Activated naive CD4-positive, alpha-beta T cell treated with anti-CD3 and anti-CD28 coated beads for 36 hours (primary cell): ENCODE measurements at regions not wholly inside any gene's neighbourhood (a gene's known extent, or its start where the extent isn't known, plus 50 kb on each side); places are given as distances from the start of the nearest gene placed in this dataset.

Experiments
- CTCF ChIA-PET: fragments of 350-600 bp; sonication (Branson Sonifier 250); formaldehyde crosslinking; loops from one replicate; lab custom pipeline; 2021; ENCODE audit warnings: antibody characterized with exemption; lab: Charles Lee
- DNase-seq: peaks from one replicate; pipeline ENCODE4 v3.0.0-alpha.2; 2020
- H3K27ac Mint-ChIP-seq: one replicate; pipeline ENCODE4 v1.8.0; 2021; ENCODE audit warnings: mild to moderate bottlenecking, mixed read lengths
- H3K27me3 Mint-ChIP-seq: one replicate; pipeline ENCODE4 v1.8.0; 2021; ENCODE audit warnings: low read depth, mixed read lengths
- H3K36me3 Mint-ChIP-seq: one replicate; pipeline ENCODE4 v1.8.0; 2021; ENCODE audit warnings: low read depth, mixed read lengths
- H3K4me1 Mint-ChIP-seq: one replicate; pipeline ENCODE4 v1.8.0; 2021; ENCODE audit warnings: low read depth, mixed read lengths
- H3K4me3 Mint-ChIP-seq: one replicate; pipeline ENCODE4 v1.8.0; 2021; ENCODE audit warnings: mild to moderate bottlenecking, moderate library complexity, mixed read lengths
- H3K9me3 Mint-ChIP-seq: one replicate; pipeline ENCODE4 v1.8.0; 2021; ENCODE audit warnings: mixed read lengths
- intact Hi-C: fragments of 100-400 bp; cut with micrococcal nuclease; formaldehyde crosslinking; loops from one replicate; pipeline ENCODE4 v1.15.1; 2023

- CTCF ChIA-PET, result interaction anchor here (1.1 kb wide), 1 partner anchor 116 kb away, joined by 3 read pairs; no protein-coding TSS in a partner anchor
- no peak overlapping the region for H3K27ac Mint-ChIP-seq
- intact Hi-C loops, result no loop called here
- H3K4me1 Mint-ChIP-seq, result no peaks in the 10 kb centered on the region
- H3K36me3 Mint-ChIP-seq, result no peaks in the 10 kb centered on the region
- peaks cover 9% of the 10 kb centered on the region for H3K27me3 Mint-ChIP-seq
- no peaks in the 10 kb centered on the region for H3K9me3 Mint-ChIP-seq
- no peak for DNase-seq
- no peak overlapping the region for H3K4me3 Mint-ChIP-seq
Measured at GRCh38 chr1:25048728-25049127, 118.7 kb upstream of the RUNX3 start.

GRCh38 chr1:25047506-25048240 lies 117.6 kb upstream of the RUNX3 start:
- CTCF ChIA-PET, result no interaction called here
- no peaks in the 10 kb centered on the region for H3K9me3 Mint-ChIP-seq
- H3K27me3 Mint-ChIP-seq, result peaks cover 3% of the 10 kb centered on the region
- no peaks in the 10 kb centered on the region for H3K4me1 Mint-ChIP-seq
- no peak for DNase-seq
- H3K27ac Mint-ChIP-seq, result no peak overlapping the region
- H3K4me3 Mint-ChIP-seq, result no peak overlapping the region
- no peaks in the 10 kb centered on the region for H3K36me3 Mint-ChIP-seq
- intact Hi-C loops, result no loop called here

- no peaks in the 10 kb centered on the region for H3K9me3 Mint-ChIP-seq
- no peaks in the 10 kb centered on the region for H3K36me3 Mint-ChIP-seq
- intact Hi-C loops, result no loop called here
- H3K27me3 Mint-ChIP-seq, result no peaks in the 10 kb centered on the region
- no peaks in the 10 kb centered on the region for H3K4me1 Mint-ChIP-seq
- H3K27ac Mint-ChIP-seq, result no peak overlapping the region
- H3K4me3 Mint-ChIP-seq, result no peak overlapping the region
- CTCF ChIA-PET, result interaction anchor here (1.3 kb wide), 1 partner anchor 9 kb away, joined by 7 read pairs; no protein-coding TSS in a partner anchor
- no peak for DNase-seq
Measured at GRCh38 chr1:25046194-25046532, 116.1 kb upstream of the RUNX3 start.

- intact Hi-C loops, result no loop called here
- no peak for DNase-seq
- Mint-ChIP-seq H3K36me3 (no peaks in the 10 kb centered on the region), H3K4me1 (no peaks in the 10 kb centered on the region), H3K27me3 (no peaks in the 10 kb centered on the region), H3K9me3 (no peaks in the 10 kb centered on the region), H3K27ac (no peak overlapping the region), H3K4me3 (no peak overlapping the region)
- CTCF ChIA-PET, result interaction anchor here (1.3 kb wide), 1 partner anchor 9 kb away, joined by 7 read pairs; no protein-coding TSS in a partner anchor
Measured at GRCh38 chr1:25045480-25046193, 115.6 kb upstream of the RUNX3 start.

- Mint-ChIP-seq H3K27ac (no peak overlapping the region), H3K4me1 (no peaks in the 10 kb centered on the region), H3K36me3 (no peaks in the 10 kb centered on the region), H3K4me3 (no peak overlapping the region), H3K27me3 (no peaks in the 10 kb centered on the region), H3K9me3 (no peaks in the 10 kb centered on the region)
- intact Hi-C loops, result no loop called here
- DNase-seq, result no peak
- CTCF ChIA-PET, result interaction anchor here (1.1 to 2.0 kb wide), 5 partner anchors 58 to 209 kb away, joined by 3 to 7 read pairs (median 4); no protein-coding TSS in a partner anchor
Measured at GRCh38 chr1:25043228-25043580, 113.1 kb upstream of the RUNX3 start.

- CTCF ChIA-PET, result interaction anchor here (0.7 to 2.0 kb wide), 6 partner anchors 10 to 208 kb away, joined by 3 to 7 read pairs (median 4); no protein-coding TSS in a partner anchor
- Mint-ChIP-seq H3K4me3 (no peak overlapping the region), H3K36me3 (no peaks in the 10 kb centered on the region), H3K27ac (no peak overlapping the region), H3K4me1 (peaks cover 2% of the 10 kb centered on the region), H3K9me3 (no peaks in the 10 kb centered on the region), H3K27me3 (no peaks in the 10 kb centered on the region)
- DNase-seq, result no peak
- intact Hi-C loops, result no loop called here
Measured at GRCh38 chr1:25042331-25043227, 112.5 kb upstream of the RUNX3 start.

- intact Hi-C loops, result no loop called here
- CTCF ChIA-PET, result interaction anchor here (0.7 to 2.0 kb wide), 4 partner anchors 9 to 192 kb away, joined by 3 to 7 read pairs (median 4); no protein-coding TSS in a partner anchor
- Mint-ChIP-seq H3K27ac (no peak overlapping the region), H3K4me3 (no peak overlapping the region), H3K4me1 (peaks cover 7% of the 10 kb centered on the region), H3K27me3 (no peaks in the 10 kb centered on the region), H3K9me3 (no peaks in the 10 kb centered on the region), H3K36me3 (no peaks in the 10 kb centered on the region)
- DNase-seq, result no peak
Measured at GRCh38 chr1:25041916-25042315, 111.8 kb upstream of the RUNX3 start.

- no peak overlapping the region for H3K27ac Mint-ChIP-seq
- no peak overlapping the region for H3K4me3 Mint-ChIP-seq
- H3K4me1 Mint-ChIP-seq, result peaks cover 9% of the 10 kb centered on the region
- no peaks in the 10 kb centered on the region for H3K9me3 Mint-ChIP-seq
- no peaks in the 10 kb centered on the region for H3K27me3 Mint-ChIP-seq
- DNase-seq, result no peak
- CTCF ChIA-PET, result interaction anchor here (0.6 to 1.3 kb wide), 3 partner anchors 46 to 89 kb away, joined by 3 read pairs; no protein-coding TSS in a partner anchor
- intact Hi-C loops, result no loop called here
- H3K36me3 Mint-ChIP-seq, result no peaks in the 10 kb centered on the region
Measured at GRCh38 chr1:25040122-25040685, 110.1 kb upstream of the RUNX3 start.

- CTCF ChIA-PET, result interaction anchor here (1.3 to 8.1 kb wide), 6 partner anchors 30 to 190 kb away, joined by 3 to 144 read pairs (median 47); partner anchors contain the start of gene RUNX3
- H3K9me3 Mint-ChIP-seq, result no peaks in the 10 kb centered on the region
Measured at GRCh38 chr1:25039229-25039628, 109.2 kb upstream of the RUNX3 start.

GRCh38 chr1:25038699-25039098 lies 108.6 kb upstream of the RUNX3 start:
- no peak for DNase-seq
- CTCF ChIA-PET, result interaction anchor here (0.6 to 8.1 kb wide), 11 partner anchors 9 to 958 kb away, joined by 3 to 144 read pairs (median 20); partner anchors contain the start of gene RUNX3
- H3K27me3 Mint-ChIP-seq, result no peaks in the 10 kb centered on the region
- intact Hi-C loops, result loop anchor here (10.0 kb wide), 2 partner anchors 294 to 554 kb away; partner anchors contain the start of gene CLIC4
- H3K36me3 Mint-ChIP-seq, result no peaks in the 10 kb centered on the region
- H3K4me3 Mint-ChIP-seq, result no peak overlapping the region
- no peaks in the 10 kb centered on the region for H3K9me3 Mint-ChIP-seq
- no peak overlapping the region for H3K27ac Mint-ChIP-seq
- peaks cover 16% of the 10 kb centered on the region for H3K4me1 Mint-ChIP-seq

More at GRCh38 chr1:25039229-25039628, 109.2 kb upstream of the RUNX3 start:
- Mint-ChIP-seq H3K27ac (no peak overlapping the region), H3K4me3 (no peak overlapping the region), H3K4me1 (peaks cover 12% of the 10 kb centered on the region), H3K36me3 (no peaks in the 10 kb centered on the region), H3K27me3 (no peaks in the 10 kb centered on the region)
- no peak for DNase-seq
- intact Hi-C loops, result loop anchor here (10.0 kb wide), 2 partner anchors 294 to 554 kb away; partner anchors contain the start of gene CLIC4
